NT2/D1 (cell line): ENCODE measurements at regions not wholly inside any gene's neighbourhood (a gene's known extent, or its start where the extent isn't known, plus 50 kb on each side); places are given as distances from the start of the nearest gene placed in this dataset.

ENCODE experiments used
- SUZ12 ChIP-seq: IDR thresholded peaks from 2 replicates; pipeline ENCODE4 v1.6.1; 2011; ENCODE audit not compliant: insufficient read length, insufficient read depth; ENCODE audit errors: extremely low read depth
- YY1 ChIP-seq: IDR thresholded peaks from 2 replicates; pipeline ENCODE4 v1.6.1; 2011; ENCODE audit not compliant: insufficient read length, insufficient read depth
- ZNF274 ChIP-seq: IDR thresholded peaks from 2 replicates; pipeline ENCODE4 v1.6.1; 2011; ENCODE audit warnings: mild to moderate bottlenecking, low read depth, low read length

- TF ChIP-seq YY1 (no peak), SUZ12 (no peak), ZNF274 (no peak)
Measured at GRCh38 chr10:42943025-42943818, 133.6 kb upstream of the RET start.
